Heart left ventricle (tissue), 16 donors: ENCODE measurements at regions not wholly inside any gene's neighbourhood (a gene's known extent, or its start where the extent isn't known, plus 50 kb on each side); places are given as distances from the start of the nearest gene placed in this dataset.

Experiments used
- ATAC-seq, 4 donors: fragments of 200-7000 bp; cut with Tn5 transposase; one replicate each; pipeline ENCODE4 v1.9.1; 2020 to 2022; ENCODE audit warnings: moderate library complexity in 4 of 4, mild to moderate bottlenecking in 3 of 4, moderate number of reproducible peaks in 1 of 4
- DNase-seq, 5 donors: peaks; one replicate each; pipeline ENCODE4 v3.0.0-alpha.2; 2020
- H3K27ac ChIP-seq, 12 donors: fragments of 200-600 bp; sonication (generic) in 4 of 12; one replicate each; pipeline versions ENCODE4 v1.5.0 to v1.8.0; 2016 to 2022; ENCODE audit warnings: mild to moderate bottlenecking in 2 of 12
- H3K27me3 ChIP-seq, 9 donors: fragments of 200-600 bp; sonication (generic) in 2 of 9; one replicate each; pipeline versions ENCODE4 v1.5.1 to v1.8.0; 2016 to 2022; ENCODE audit warnings: mild to moderate bottlenecking in 3 of 9
- H3K36me3 ChIP-seq, 9 donors: fragments of 200-600 bp; sonication (generic) in 2 of 9; one replicate each; pipeline versions ENCODE4 v1.5.0 to v1.8.0; 2018 to 2022; ENCODE audit warnings: mild to moderate bottlenecking in 2 of 9
- H3K4me1 ChIP-seq, 12 donors: fragments of 200-600 bp; sonication (generic) in 4 of 12; one replicate each; pipeline versions ENCODE4 v1.5.0 to v1.8.0; 2016 to 2022; ENCODE audit warnings: mild to moderate bottlenecking in 3 of 12
- H3K4me3 ChIP-seq, 12 donors: fragments of 200-600 bp; sonication (generic) in 4 of 12; one replicate each; pipeline versions ENCODE4 v1.5.0 to v1.8.0; 2017 to 2022; ENCODE audit warnings: mild to moderate bottlenecking in 9 of 12, moderate library complexity in 4 of 12
- H3K9me3 ChIP-seq, 12 donors: fragments of 200-600 bp; sonication (generic) in 4 of 12; one replicate each; pipeline versions ENCODE4 v1.5.0 to v1.8.0; 2016 to 2022; ENCODE audit warnings: mild to moderate bottlenecking in 1 of 12
- CTCF ChIP-seq, 12 donors: fragments of 200-600 bp; sonication (generic) in 4 of 12; IDR thresholded peaks; one replicate each; pipeline versions ENCODE4 v1.5.0 to v1.8.0; 2018 to 2022; ENCODE audit warnings: antibody characterized with exemption in 12 of 12, mild to moderate bottlenecking in 5 of 12
- POLR2A ChIP-seq, 2 donors: fragments of 450-650 bp; IDR thresholded peaks; one replicate each; pipeline ENCODE4 v1.6.1; 2017; ENCODE audit warnings: antibody characterized with exemption in 2 of 2, mild to moderate bottlenecking in 2 of 2, moderate library complexity in 2 of 2
- WGBS, 4 donors: extraction: QIAGEN DNeasy Blood & Tissue Kit in 2 of 4; methylation state at CpG; one replicate each; pipeline versions ENCODE4 v1.1.5 to v1.1.7; 2013 to 2018; 5-methylcytosine and 5-hydroxymethylcytosine counted together
- intact Hi-C, 10 donors: fragments of 100-400 bp; cut with DNase I; formaldehyde crosslinking; loops; one replicate each; pipeline versions ENCODE4 v1.11.1 to v1.14.2; 2022
- donor health status: ischemic (EF 13 %, LVEDD 7.1; RV severe dilation, severe dysfunction).
- donor health status: healthy with polysubstance abuse.
- donor health status: DM: no; HTN: yes; CAD: no.
- donor health status: DM: no; HTN: no; CAD: no.
- donor health status: ischemic (EF 25% LVEDD 6.9; RV normal size, moderate dysfunction).
- donor health status: ischemic (EF 25% LVEDD 5.7; RV mildly dilated, moderate dysfunction).
- donor health status: healthy.
- donor health status: DM: yes; HTN: yes; CAD: no.
- donor health status: ischemic (EF 35%, LVEDD 5.7; RV mildly dilated, moderate dysfunction).
- donor health status: nonischemic (EF 11% LVEDD 7.7; RV severe dilation, severe dysfunction).
- donor health status: DM: yes; HTN: yes; CAD: no.
- donor health status: PGD.
- donor health status: ischemic (EF 29% LVEDD 5.4; RV normal size, mild dysfunction).
- donor health status: nonischemic (EF 23%, LVEDD 6.1; RV moderate dilation, normal function).

- TF ChIP-seq POLR2A (IDR thresholded peaks at IDR 0.05), result no peak
- no peak for TF ChIP-seq CTCF (IDR thresholded peaks at IDR 0.05)
- Histone ChIP-seq H3K27ac (no peak overlapping the region), H3K4me1 (no peaks in the 10 kb centered on the region), H3K4me3 (no peak overlapping the region), H3K27me3 (no peaks in the 10 kb centered on the region), H3K9me3 (peaks cover 0 to 16% (median 3%) of the 10 kb centered on the region in 12 donors), H3K36me3 (no peaks in the 10 kb centered on the region)
- DNase-seq, result no peak
- intact Hi-C loops, result no loop called here
- 58 to 68% (median 67%) methylated on average over 6 of the region's 6 CpGs for WGBS, 4 donors
- no peak for ATAC-seq
These were observed 698.2 kb downstream of the REEP3 start for GRCh38 chr10:64219271-64220025.

- H3K27ac ChIP-seq, result no peak overlapping the region
- peaks cover 0 to 4% (median 0%) of the 10 kb centered on the region in 12 donors for H3K9me3 ChIP-seq
- no peak for DNase-seq
- H3K4me1 ChIP-seq, result no peaks in the 10 kb centered on the region
- no peak for ATAC-seq
- H3K4me3 ChIP-seq, result no peak overlapping the region
- intact Hi-C loops, result no loop called here
- H3K27me3 ChIP-seq, result no peaks in the 10 kb centered on the region
- TF ChIP-seq POLR2A (IDR thresholded peaks at IDR 0.05) (no peak), CTCF (IDR thresholded peaks at IDR 0.05) (no peak)
- H3K36me3 ChIP-seq, result no peaks in the 10 kb centered on the region
These were observed 713.3 kb downstream of the REEP3 start for GRCh38 chr10:64234489-64234888.

- no peak for TF ChIP-seq POLR2A (IDR thresholded peaks at IDR 0.05)
- no peak overlapping the region for H3K27ac ChIP-seq
- 63 to 79% (median 75%) methylated on average over 1 of the region's 1 CpG for WGBS, 4 donors
- H3K27me3 ChIP-seq, result no peaks in the 10 kb centered on the region
- H3K9me3 ChIP-seq, result no peaks in the 10 kb centered on the region
- no peak for DNase-seq
- H3K4me1 ChIP-seq, result no peaks in the 10 kb centered on the region
- no peak overlapping the region for H3K4me3 ChIP-seq
- H3K36me3 ChIP-seq, result no peaks in the 10 kb centered on the region
- no peak for ATAC-seq
- intact Hi-C loops, result no loop called here
These were observed 736.5 kb downstream of the REEP3 start for GRCh38 chr10:64257704-64258103.

- H3K36me3 ChIP-seq, result no peaks in the 10 kb centered on the region
- no peaks in the 10 kb centered on the region for H3K27me3 ChIP-seq
- H3K9me3 ChIP-seq, result no peaks in the 10 kb centered on the region
- intact Hi-C loops, result no loop called here
- DNase-seq, result no peak
- TF ChIP-seq POLR2A (IDR thresholded peaks at IDR 0.05) (no peak), CTCF (IDR thresholded peaks at IDR 0.05) (no peak)
- no peak overlapping the region for H3K27ac ChIP-seq
- no peaks in the 10 kb centered on the region for H3K4me1 ChIP-seq
- H3K4me3 ChIP-seq, result no peak overlapping the region
- no peak for ATAC-seq
These were observed 739.9 kb downstream of the REEP3 start for GRCh38 chr10:64261092-64261491.

- H3K27ac ChIP-seq, result no peak overlapping the region
- no peaks in the 10 kb centered on the region for H3K4me1 ChIP-seq
- no peak overlapping the region for H3K4me3 ChIP-seq
- H3K9me3 ChIP-seq, result no peaks in the 10 kb centered on the region
- H3K36me3 ChIP-seq, result no peaks in the 10 kb centered on the region
- TF ChIP-seq POLR2A (IDR thresholded peaks at IDR 0.05) (no peak), CTCF (IDR thresholded peaks at IDR 0.05) (no peak)
- ATAC-seq (no peak), DNase-seq (no peak)
- H3K27me3 ChIP-seq, result no peaks in the 10 kb centered on the region
- 88 to 97% (median 93%) methylated on average over 1 of the region's 1 CpG for WGBS, 4 donors
- intact Hi-C loops, result no loop called here
These were observed 740.5 kb downstream of the REEP3 start for GRCh38 chr10:64261676-64262075.
